Osteoblast (primary cell): ENCODE measurements at regions not wholly inside any gene's neighbourhood (a gene's known extent, or its start where the extent isn't known, plus 50 kb on each side); places are given as distances from the start of the nearest gene placed in this dataset.

Experiments
- DNase-seq: peaks from one replicate; pipeline ENCODE4 v3.0.0; 2011; ENCODE audit warnings: low spot score, mixed read lengths; ENCODE audit not compliant: insufficient read length; ENCODE audit errors: missing footprints
- H2AFZ ChIP-seq: 2 replicates; pipeline ENCODE4 v1.6.0; 2011; ENCODE audit warnings: mild to moderate bottlenecking, low read length
- H3K27ac ChIP-seq: 2 replicates; pipeline ENCODE4 v1.5.1; 2011; ENCODE audit warnings: mild to moderate bottlenecking, low read depth, low read length, moderate library complexity
- H3K27me3 ChIP-seq: 2 replicates; pipeline ENCODE4 v1.6.0; 2012; ENCODE audit warnings: mild to moderate bottlenecking, control low read depth, inconsistent platforms, low read length, moderate library complexity; ENCODE audit not compliant: insufficient read depth
- H3K36me3 ChIP-seq: 2 replicates; pipeline ENCODE4 v1.5.1; 2011; ENCODE audit warnings: mild to moderate bottlenecking, low read length, control low read depth, moderate library complexity; ENCODE audit not compliant: insufficient read depth
- H3K4me1 ChIP-seq: 2 replicates; pipeline ENCODE4 v1.5.1; 2011; ENCODE audit warnings: mild to moderate bottlenecking, low read length, control low read depth, moderate library complexity; ENCODE audit not compliant: insufficient read depth
- H3K4me2 ChIP-seq: 2 replicates; pipeline ENCODE4 v1.6.0; 2011; ENCODE audit warnings: mild to moderate bottlenecking, low read length; ENCODE audit not compliant: insufficient read depth
- H3K4me3 ChIP-seq: fragments of 200-600 bp; sonication (generic); 3 replicates; pipeline ENCODE4 v1.5.1; 2012; ENCODE audit warnings: mild to moderate bottlenecking, low read length, inconsistent platforms; ENCODE audit not compliant: insufficient read depth
- H3K79me2 ChIP-seq: 2 replicates; pipeline ENCODE4 v1.6.0; 2012; ENCODE audit warnings: mild to moderate bottlenecking, low read length, control low read depth, inconsistent platforms; ENCODE audit not compliant: insufficient read depth
- H3K9me3 ChIP-seq: 2 replicates; pipeline ENCODE4 v1.5.1; 2011; ENCODE audit warnings: low read depth, low read length, control low read depth
- H4K20me1 ChIP-seq: 2 replicates; pipeline ENCODE4 v1.6.0; 2012; ENCODE audit warnings: mild to moderate bottlenecking, low read length, control low read depth; ENCODE audit not compliant: insufficient read depth
- TF ChIP-seq, protein P1 (sequence below): IDR thresholded peaks from 2 replicates; pipeline ENCODE4 v1.5.1; 2011; ENCODE audit warnings: mild to moderate bottlenecking, low read depth, low read length, moderate library complexity; ENCODE audit errors: extremely low read depth

DNA sequence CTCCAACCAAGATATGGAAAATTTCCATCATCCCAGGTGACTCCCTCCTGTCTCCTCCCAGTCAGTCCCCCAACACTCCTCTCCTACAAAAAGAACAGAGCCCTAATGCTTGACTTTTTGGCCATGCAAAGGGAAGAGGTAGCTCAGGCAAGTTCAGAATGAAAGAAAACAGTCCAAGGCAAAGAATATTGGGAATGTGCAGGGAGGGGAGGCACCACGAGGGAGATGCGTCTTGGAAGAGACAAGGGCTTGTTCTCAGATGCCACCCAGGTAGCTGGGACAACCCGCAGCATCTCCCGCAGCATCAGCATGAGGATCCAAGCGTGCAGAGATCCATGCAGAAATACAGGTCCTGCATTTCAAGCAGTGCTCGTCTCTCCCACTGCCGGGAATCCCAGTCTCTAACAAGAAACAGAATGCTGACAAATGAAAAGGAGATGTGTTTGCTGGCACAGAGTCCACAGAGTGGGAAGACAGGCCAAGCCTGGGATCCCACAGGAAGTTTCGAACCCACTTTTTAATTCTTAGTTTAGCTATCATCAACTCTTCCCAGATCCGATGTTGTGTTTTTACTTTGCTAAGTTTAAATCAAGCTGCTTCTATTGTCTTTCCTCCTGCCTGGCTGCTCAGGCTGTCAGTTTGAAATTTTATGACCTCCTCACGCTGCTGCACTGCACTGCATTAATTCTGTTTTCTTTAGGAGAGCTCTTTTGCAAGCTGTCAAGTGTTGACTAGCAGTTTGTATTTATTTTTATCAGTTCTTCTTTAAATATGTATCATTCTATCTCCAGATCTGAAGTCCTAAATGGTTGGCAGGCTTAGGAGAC, 86.8 kb upstream of the OSMR start:
- Histone ChIP-seq H2AFZ (peak overlapping the region; percentile 1), H3K79me2 (no peaks in the 10 kb centered on the region), H3K27me3 (peaks cover 6% of the 10 kb centered on the region), H3K4me3 (peak overlapping the region; percentile 40), H4K20me1 (no peaks in the 10 kb centered on the region), H3K4me2 (peak overlapping the region; percentile 68), H3K27ac (no peak overlapping the region), H3K4me1 (peaks cover 19% of the 10 kb centered on the region), H3K9me3 (no peaks in the 10 kb centered on the region), H3K36me3 (no peaks in the 10 kb centered on the region)
- TF ChIP-seq, protein P1, sequence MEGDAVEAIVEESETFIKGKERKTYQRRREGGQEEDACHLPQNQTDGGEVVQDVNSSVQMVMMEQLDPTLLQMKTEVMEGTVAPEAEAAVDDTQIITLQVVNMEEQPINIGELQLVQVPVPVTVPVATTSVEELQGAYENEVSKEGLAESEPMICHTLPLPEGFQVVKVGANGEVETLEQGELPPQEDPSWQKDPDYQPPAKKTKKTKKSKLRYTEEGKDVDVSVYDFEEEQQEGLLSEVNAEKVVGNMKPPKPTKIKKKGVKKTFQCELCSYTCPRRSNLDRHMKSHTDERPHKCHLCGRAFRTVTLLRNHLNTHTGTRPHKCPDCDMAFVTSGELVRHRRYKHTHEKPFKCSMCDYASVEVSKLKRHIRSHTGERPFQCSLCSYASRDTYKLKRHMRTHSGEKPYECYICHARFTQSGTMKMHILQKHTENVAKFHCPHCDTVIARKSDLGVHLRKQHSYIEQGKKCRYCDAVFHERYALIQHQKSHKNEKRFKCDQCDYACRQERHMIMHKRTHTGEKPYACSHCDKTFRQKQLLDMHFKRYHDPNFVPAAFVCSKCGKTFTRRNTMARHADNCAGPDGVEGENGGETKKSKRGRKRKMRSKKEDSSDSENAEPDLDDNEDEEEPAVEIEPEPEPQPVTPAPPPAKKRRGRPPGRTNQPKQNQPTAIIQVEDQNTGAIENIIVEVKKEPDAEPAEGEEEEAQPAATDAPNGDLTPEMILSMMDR: no peak
- DNase-seq: no peak

GRCh38 chr5:38764937-38765391, 80.8 kb upstream of the OSMR start:
- TF ChIP-seq, protein P1: no peak
- H3K79me2 ChIP-seq: no peaks in the 10 kb centered on the region
- DNase-seq: peak; percentile 42
- H2AFZ ChIP-seq: no peak overlapping the region
- H3K27ac ChIP-seq: no peak overlapping the region
- H3K4me3 ChIP-seq: no peak overlapping the region
- no peaks in the 10 kb centered on the region for H3K36me3 ChIP-seq
- H3K9me3 ChIP-seq: peaks cover 6% of the 10 kb centered on the region
- H3K27me3 ChIP-seq: peaks cover 6% of the 10 kb centered on the region
- H4K20me1 ChIP-seq: no peaks in the 10 kb centered on the region
- peaks cover 15% of the 10 kb centered on the region for H3K4me1 ChIP-seq
- H3K4me2 ChIP-seq: no peak overlapping the region

- Histone ChIP-seq H4K20me1 (no peaks in the 10 kb centered on the region), H3K27me3 (peaks cover 5% of the 10 kb centered on the region), H3K4me2 (peak overlapping the region; percentile 20), H3K79me2 (no peaks in the 10 kb centered on the region), H3K27ac (no peak overlapping the region), H3K4me1 (peaks cover 15% of the 10 kb centered on the region), H3K4me3 (no peak overlapping the region), H3K36me3 (no peaks in the 10 kb centered on the region), H3K9me3 (peaks cover 6% of the 10 kb centered on the region), H2AFZ (no peak overlapping the region)
- TF ChIP-seq, protein P1: no peak
- DNase-seq: no peak
Observed at GRCh38 chr5:38765399-38765861, 80.4 kb upstream of the OSMR start.

GRCh38 chr5:38766151-38766550, 79.7 kb upstream of the OSMR start:
- DNase-seq: no peak
- no peak overlapping the region for H3K27ac ChIP-seq
- H3K36me3 ChIP-seq: no peaks in the 10 kb centered on the region
- peaks cover 15% of the 10 kb centered on the region for H3K4me1 ChIP-seq
- H3K27me3 ChIP-seq: peaks cover under 1% of the 10 kb centered on the region
- peaks cover 6% of the 10 kb centered on the region for H3K9me3 ChIP-seq
- H4K20me1 ChIP-seq: no peaks in the 10 kb centered on the region
- H3K4me3 ChIP-seq: no peak overlapping the region
- H3K79me2 ChIP-seq: no peaks in the 10 kb centered on the region
- H2AFZ ChIP-seq: no peak overlapping the region
- TF ChIP-seq, protein P1: no peak
- H3K4me2 ChIP-seq: peak overlapping the region; percentile 20
